GM21529 (cell line): ENCODE measurements at regions not wholly inside any gene's neighbourhood (a gene's known extent, or its start where the extent isn't known, plus 50 kb on each side); places are given as distances from the start of the nearest gene placed in this dataset.

Experiments used
- ATAC-seq: cut with Tn5 transposase; IDR thresholded peaks from one replicate; pipeline ENCODE4 v1.9.1; 2021; ENCODE audit not compliant: unreplicated experiment

GRCh38 chrX:57204306-57204705 is 67.1 kb upstream of the SPIN2A start:
- ATAC-seq = no peak

GRCh38 chrX:57211906-57212305 is 74.6 kb upstream of the FAAH2 start:
- no peak for ATAC-seq

- ATAC-seq = no peak
Observed at GRCh38 chrX:57227691-57228090, 58.8 kb upstream of the FAAH2 start.

- ATAC-seq = peak; percentile 75
Observed at GRCh38 chrX:57232658-57233360, 53.7 kb upstream of the FAAH2 start.
